GM12892 (cell line): ENCODE measurements at regions not wholly inside any gene's neighbourhood (a gene's known extent, or its start where the extent isn't known, plus 50 kb on each side); places are given as distances from the start of the nearest gene placed in this dataset.

ENCODE experiments used
- POLR2A ChIP-seq: IDR thresholded peaks from 2 replicates; pipeline ENCODE4 v1.6.1; 2011; ENCODE audit warnings: low read depth, low read length, control low read depth
- TAF1 ChIP-seq: IDR thresholded peaks from 2 replicates; pipeline ENCODE4 v1.6.1; 2011; ENCODE audit warnings: low read depth, mild to moderate bottlenecking, control low read depth, low read length, borderline replicate concordance

DNA sequence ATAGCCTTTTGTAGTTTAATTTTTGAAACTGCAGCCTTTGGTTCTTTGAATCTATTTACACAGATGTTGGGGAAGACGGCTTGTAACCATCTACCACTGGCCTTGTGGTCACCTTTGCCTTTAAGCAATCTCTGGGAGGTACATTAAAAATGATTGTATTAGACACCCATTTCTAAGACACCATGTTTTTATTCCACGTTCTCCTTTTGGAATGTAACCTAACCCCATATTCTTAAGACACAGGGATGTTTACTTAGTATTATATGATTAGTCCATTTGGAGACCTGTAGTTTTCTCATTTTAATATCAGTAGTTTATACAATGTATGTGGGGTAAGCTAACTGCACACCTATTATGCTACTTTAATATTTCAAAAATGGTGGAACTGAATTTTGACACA is 175.1 kb upstream of the PLSCR5 start:
- TF ChIP-seq TAF1 (no peak), POLR2A (no peak)
